ENCODE measurements at regions not wholly inside any gene's neighbourhood (a gene's known extent, or its start where the extent isn't known, plus 50 kb on each side); places are given as distances from the start of the nearest gene placed in this dataset.

- Histone ChIP-seq H3K4me3 (no peak overlapping the region), H3K9me3 (no peaks in the 10 kb centered on the region), H3K4me1 (ENCODE audit: low read depth) (peaks cover 11% of the 10 kb centered on the region), H3K36me3 (ENCODE audit: low read depth) (no peaks in the 10 kb centered on the region)
- TF ChIP-seq CTCF (IDR thresholded peaks at IDR 0.05), result no peak
- ATAC-seq (peak; percentile 6), DNase-seq (no peak)
- intact Hi-C loops (cut with DNase I, micrococcal nuclease), result no loop called here
Measured at GRCh38 chr12:14273913-14274311, 91.6 kb upstream of the ATF7IP start.

GRCh38 chr12:14275111-14275510, 90.4 kb upstream of the ATF7IP start:
- no peak for TF ChIP-seq CTCF (IDR thresholded peaks at IDR 0.05)
- Histone ChIP-seq H3K4me1 (ENCODE audit: low read depth) (peaks cover 11% of the 10 kb centered on the region), H3K36me3 (ENCODE audit: low read depth) (no peaks in the 10 kb centered on the region), H3K9me3 (no peaks in the 10 kb centered on the region), H3K4me3 (no peak overlapping the region)
- ATAC-seq, result no peak
- intact Hi-C loops (cut with DNase I, micrococcal nuclease), result no loop called here
- no peak for DNase-seq

GRCh38 chr12:14275886-14276285, 89.6 kb upstream of the ATF7IP start:
- Histone ChIP-seq H3K9me3 (no peaks in the 10 kb centered on the region), H3K4me1 (ENCODE audit: low read depth) (peaks cover 11% of the 10 kb centered on the region), H3K36me3 (ENCODE audit: low read depth) (no peaks in the 10 kb centered on the region), H3K4me3 (no peak overlapping the region)
- DNase-seq (no peak), ATAC-seq (no peak)
- intact Hi-C loops (cut with DNase I, micrococcal nuclease), result no loop called here
- no peak for TF ChIP-seq CTCF (IDR thresholded peaks at IDR 0.05)

- intact Hi-C loops (cut with DNase I, micrococcal nuclease), result no loop called here
- Histone ChIP-seq H3K9me3 (no peaks in the 10 kb centered on the region), H3K4me1 (ENCODE audit: low read depth) (peaks cover 4% of the 10 kb centered on the region), H3K36me3 (ENCODE audit: low read depth) (no peaks in the 10 kb centered on the region), H3K4me3 (no peak overlapping the region)
- no peak for TF ChIP-seq CTCF (IDR thresholded peaks at IDR 0.05)
- ATAC-seq (peak; percentile 56), DNase-seq (no peak)
Measured at GRCh38 chr12:14278294-14278953, 87.1 kb upstream of the ATF7IP start.

- H3K4me3 ChIP-seq, result no peak overlapping the region
- intact Hi-C loops (cut with DNase I, micrococcal nuclease), result no loop called here
- H3K36me3 ChIP-seq (ENCODE audit: low read depth), result no peaks in the 10 kb centered on the region
- H3K9me3 ChIP-seq, result no peaks in the 10 kb centered on the region
- DNase-seq (no peak), ATAC-seq (no peak)
- H3K4me1 ChIP-seq (ENCODE audit: low read depth), result no peaks in the 10 kb centered on the region
- no peak for TF ChIP-seq CTCF (IDR thresholded peaks at IDR 0.05)
Measured at GRCh38 chr12:14279845-14280244, 85.6 kb upstream of the ATF7IP start.

GRCh38 chr12:14280921-14281320, 84.6 kb upstream of the ATF7IP start:
- intact Hi-C loops (cut with DNase I, micrococcal nuclease), result no loop called here
- Histone ChIP-seq H3K4me3 (no peak overlapping the region), H3K36me3 (ENCODE audit: low read depth) (no peaks in the 10 kb centered on the region), H3K4me1 (ENCODE audit: low read depth) (no peaks in the 10 kb centered on the region), H3K9me3 (no peaks in the 10 kb centered on the region)
- TF ChIP-seq CTCF (IDR thresholded peaks at IDR 0.05), result no peak
- DNase-seq (no peak), ATAC-seq (no peak)
